Limb (tissue), 2 donors: ENCODE measurements at regions not wholly inside any gene's neighbourhood (a gene's known extent, or its start where the extent isn't known, plus 50 kb on each side); places are given as distances from the start of the nearest gene placed in this dataset.

ENCODE experiments used
- DNase-seq, 2 donors: peaks; one replicate each; pipeline ENCODE4 v3.0.0-alpha.2; 2016; ENCODE audit errors: extremely low spot score in 2 of 2

GRCh38 chr15:37860896-37861295, 73.5 kb upstream of the TMCO5A start:
- no peak for DNase-seq

GRCh38 chr15:37865687-37866086, 68.8 kb upstream of the TMCO5A start:
- no peak for DNase-seq

GRCh38 chr15:37870711-37871110, 63.7 kb upstream of the TMCO5A start:
- no peak for DNase-seq

- DNase-seq, result peak in 1 of 2 donors; percentile 33
Observed at GRCh38 chr15:37872661-37873060, 61.8 kb upstream of the TMCO5A start.

- DNase-seq, result no peak
Observed at GRCh38 chr15:37873336-37873735, 61.1 kb upstream of the TMCO5A start.

- DNase-seq, result no peak
Observed at GRCh38 chr15:37876900-37877299, 57.5 kb upstream of the TMCO5A start.

- DNase-seq, result no peak
Observed at GRCh38 chr15:37877851-37878741, 56.3 kb upstream of the TMCO5A start.

GRCh38 chr15:37880009-37880834, 54.2 kb upstream of the TMCO5A start:
- DNase-seq, result peak in 1 of 2 donors; percentile 62

- DNase-seq, result no peak
Observed at GRCh38 chr15:37880835-37881153, 53.6 kb upstream of the TMCO5A start.

- DNase-seq, result no peak
Observed at GRCh38 chr15:37881237-37882013, 53.0 kb upstream of the TMCO5A start.

GRCh38 chr15:37882640-37883039, 51.8 kb upstream of the TMCO5A start:
- DNase-seq, result no peak
